ENCODE measurements at regions not wholly inside any gene's neighbourhood (a gene's known extent, or its start where the extent isn't known, plus 50 kb on each side); places are given as distances from the start of the nearest gene placed in this dataset.

DNA sequence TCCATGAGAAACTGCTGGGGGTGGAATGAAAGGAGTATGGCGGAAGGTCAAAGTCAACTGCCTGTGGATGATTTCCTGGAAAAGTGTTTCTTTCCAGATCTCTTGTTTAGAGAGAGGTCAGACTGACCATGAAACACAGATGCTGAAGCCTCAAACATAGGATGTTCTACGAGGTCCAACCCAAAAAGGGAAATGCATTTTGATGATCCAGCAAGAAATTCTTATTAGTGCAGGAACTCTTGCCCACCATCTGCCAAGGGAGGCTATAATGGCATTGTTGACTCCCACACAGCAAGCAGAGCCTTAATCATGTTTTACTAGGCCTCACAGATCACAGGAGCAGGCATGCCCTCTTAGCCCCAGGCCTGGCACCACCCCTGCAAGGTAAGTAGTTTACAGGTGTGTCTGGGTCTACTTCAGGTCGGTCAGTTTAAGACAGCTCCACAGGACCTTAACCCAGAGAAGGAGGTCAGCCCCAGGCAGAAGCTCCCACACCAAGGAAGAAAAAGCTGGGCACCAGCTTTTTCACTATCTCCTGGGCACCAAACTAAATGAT lies 67.6 kb upstream of the CNKSR3 start:
- TF ChIP-seq, protein P1, sequence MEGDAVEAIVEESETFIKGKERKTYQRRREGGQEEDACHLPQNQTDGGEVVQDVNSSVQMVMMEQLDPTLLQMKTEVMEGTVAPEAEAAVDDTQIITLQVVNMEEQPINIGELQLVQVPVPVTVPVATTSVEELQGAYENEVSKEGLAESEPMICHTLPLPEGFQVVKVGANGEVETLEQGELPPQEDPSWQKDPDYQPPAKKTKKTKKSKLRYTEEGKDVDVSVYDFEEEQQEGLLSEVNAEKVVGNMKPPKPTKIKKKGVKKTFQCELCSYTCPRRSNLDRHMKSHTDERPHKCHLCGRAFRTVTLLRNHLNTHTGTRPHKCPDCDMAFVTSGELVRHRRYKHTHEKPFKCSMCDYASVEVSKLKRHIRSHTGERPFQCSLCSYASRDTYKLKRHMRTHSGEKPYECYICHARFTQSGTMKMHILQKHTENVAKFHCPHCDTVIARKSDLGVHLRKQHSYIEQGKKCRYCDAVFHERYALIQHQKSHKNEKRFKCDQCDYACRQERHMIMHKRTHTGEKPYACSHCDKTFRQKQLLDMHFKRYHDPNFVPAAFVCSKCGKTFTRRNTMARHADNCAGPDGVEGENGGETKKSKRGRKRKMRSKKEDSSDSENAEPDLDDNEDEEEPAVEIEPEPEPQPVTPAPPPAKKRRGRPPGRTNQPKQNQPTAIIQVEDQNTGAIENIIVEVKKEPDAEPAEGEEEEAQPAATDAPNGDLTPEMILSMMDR (IDR thresholded peaks at IDR 0.05; ENCODE audit: borderline replicate concordance, extremely low read depth, low read length, poor library complexity, severe bottlenecking), result no peak
- no peak for TF ChIP-seq EZH2 (IDR thresholded peaks at IDR 0.05; ENCODE audit: borderline replicate concordance, low read depth, low read length, severe bottlenecking)

Measured in DND-41 (cell line).